ENCODE measurements at regions not wholly inside any gene's neighbourhood (a gene's known extent, or its start where the extent isn't known, plus 50 kb on each side); places are given as distances from the start of the nearest gene placed in this dataset.

GRCh38 chr4:126734465-126734864, 898.3 kb upstream of the INTU start:
- TF ChIP-seq, protein P1, sequence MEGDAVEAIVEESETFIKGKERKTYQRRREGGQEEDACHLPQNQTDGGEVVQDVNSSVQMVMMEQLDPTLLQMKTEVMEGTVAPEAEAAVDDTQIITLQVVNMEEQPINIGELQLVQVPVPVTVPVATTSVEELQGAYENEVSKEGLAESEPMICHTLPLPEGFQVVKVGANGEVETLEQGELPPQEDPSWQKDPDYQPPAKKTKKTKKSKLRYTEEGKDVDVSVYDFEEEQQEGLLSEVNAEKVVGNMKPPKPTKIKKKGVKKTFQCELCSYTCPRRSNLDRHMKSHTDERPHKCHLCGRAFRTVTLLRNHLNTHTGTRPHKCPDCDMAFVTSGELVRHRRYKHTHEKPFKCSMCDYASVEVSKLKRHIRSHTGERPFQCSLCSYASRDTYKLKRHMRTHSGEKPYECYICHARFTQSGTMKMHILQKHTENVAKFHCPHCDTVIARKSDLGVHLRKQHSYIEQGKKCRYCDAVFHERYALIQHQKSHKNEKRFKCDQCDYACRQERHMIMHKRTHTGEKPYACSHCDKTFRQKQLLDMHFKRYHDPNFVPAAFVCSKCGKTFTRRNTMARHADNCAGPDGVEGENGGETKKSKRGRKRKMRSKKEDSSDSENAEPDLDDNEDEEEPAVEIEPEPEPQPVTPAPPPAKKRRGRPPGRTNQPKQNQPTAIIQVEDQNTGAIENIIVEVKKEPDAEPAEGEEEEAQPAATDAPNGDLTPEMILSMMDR (IDR thresholded peaks at IDR 0.05 in 4 of 5, conservative IDR thresholded peaks at IDR 0.05 in 1 of 5) = no peak
- no peak for TF ChIP-seq POLR2A (IDR thresholded peaks at IDR 0.05)
